Sigmoid colon (tissue), 6 donors: ENCODE measurements at regions not wholly inside any gene's neighbourhood (a gene's known extent, or its start where the extent isn't known, plus 50 kb on each side); places are given as distances from the start of the nearest gene placed in this dataset.
A peak's percentile ranks its signal among the peaks of the same experiment; 100 is the strongest.

Source experiments
- DNase-seq: peaks from one replicate; pipeline ENCODE4 v3.0.0-alpha.2; 2019
- H3K27ac ChIP-seq, 4 donors: fragments of 200-600 bp; sonication (generic); one replicate each; pipeline ENCODE4 v1.5.1; 2016 to 2019; ENCODE audit warnings: mild to moderate bottlenecking in 1 of 4
- H3K27me3 ChIP-seq, 3 donors: fragments of 200-600 bp; sonication (generic); one replicate each; pipeline ENCODE4 v1.5.1; 2019; ENCODE audit warnings: mild to moderate bottlenecking in 1 of 3
- H3K36me3 ChIP-seq, 4 donors: fragments of 200-600 bp; sonication (generic); one replicate each; pipeline ENCODE4 v1.5.1; 2016 to 2019
- H3K4me1 ChIP-seq, 4 donors: fragments of 200-600 bp; sonication (generic); one replicate each; pipeline ENCODE4 v1.5.1; 2017 to 2019
- H3K4me3 ChIP-seq, 4 donors: fragments of 200-600 bp; sonication (generic); one replicate each; pipeline ENCODE4 v1.5.1; 2017 to 2019; ENCODE audit warnings: mild to moderate bottlenecking in 2 of 4, moderate library complexity in 1 of 4
- H3K9me3 ChIP-seq, 4 donors: fragments of 200-600 bp in 3 of 4; sonication (generic) in 3 of 4; one replicate each; pipeline versions ENCODE4 v1.5.1 to v1.6.1; 2013 to 2019
- EP300 ChIP-seq, 4 donors: sonication (generic); formaldehyde crosslinking; IDR thresholded peaks; one replicate each; pipeline ENCODE4 v1.6.1; 2017; ENCODE audit warnings: antibody characterized with exemption in 4 of 4
- POLR2A ChIP-seq, 2 donors: fragments of 450-650 bp; IDR thresholded peaks; one replicate each; pipeline ENCODE4 v1.6.1; 2016; ENCODE audit warnings: antibody characterized with exemption in 2 of 2, mild to moderate bottlenecking in 2 of 2, moderate library complexity in 2 of 2
- POLR2AphosphoS5 ChIP-seq, 4 donors: sonication (generic); formaldehyde crosslinking; IDR thresholded peaks; one replicate each; pipeline ENCODE4 v1.6.1; 2017; ENCODE audit warnings: antibody characterized with exemption in 4 of 4
- WGBS, 2 donors: extraction: QIAGEN DNeasy Blood & Tissue Kit; methylation state at CpG; one replicate each; pipeline ENCODE4 v1.1.7; 2013; 5-methylcytosine and 5-hydroxymethylcytosine counted together
- intact Hi-C: fragments of 100-400 bp; cut with DNase I; formaldehyde crosslinking; loops from one replicate; pipeline ENCODE4 v1.15.1; 2023
- TF ChIP-seq, protein P1 (sequence below), 4 experiments: fragments of 450-650 bp in 3 of 4; fragments of 200-600 bp in 1 of 4; IDR thresholded peaks; one replicate each; pipeline ENCODE4 v1.5.1; 2016 to 2019; ENCODE audit warnings: antibody characterized with exemption in 4 of 4, mild to moderate bottlenecking in 3 of 4, moderate library complexity in 2 of 4
- donor health status: healthy with polysubstance abuse.
- donor health status: healthy.

DNA sequence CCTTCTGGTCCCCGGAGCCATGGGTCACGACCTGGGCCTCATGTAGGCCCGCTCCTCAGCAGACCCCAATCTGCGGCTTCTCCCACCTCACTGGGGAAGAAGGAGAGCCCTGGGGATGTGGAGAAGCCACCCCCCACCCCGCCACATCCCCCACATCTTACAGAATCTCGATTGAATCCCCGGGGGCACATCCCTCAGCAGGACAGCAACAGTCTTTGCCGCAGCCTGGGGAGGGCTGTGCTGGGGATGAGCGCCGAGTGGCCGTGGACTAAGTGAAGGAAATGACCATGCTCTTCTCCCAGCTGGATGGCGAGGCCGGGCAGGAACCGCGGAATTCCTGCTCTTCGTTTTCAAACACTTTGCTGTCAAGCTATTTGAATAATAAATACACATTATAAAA lies 169.0 kb upstream of the RTL1 start:
- TF ChIP-seq POLR2AphosphoS5 (IDR thresholded peaks at IDR 0.05) (no peak), EP300 (IDR thresholded peaks at IDR 0.05) (no peak), POLR2A (IDR thresholded peaks at IDR 0.05) (no peak)
- TF ChIP-seq, protein P1, sequence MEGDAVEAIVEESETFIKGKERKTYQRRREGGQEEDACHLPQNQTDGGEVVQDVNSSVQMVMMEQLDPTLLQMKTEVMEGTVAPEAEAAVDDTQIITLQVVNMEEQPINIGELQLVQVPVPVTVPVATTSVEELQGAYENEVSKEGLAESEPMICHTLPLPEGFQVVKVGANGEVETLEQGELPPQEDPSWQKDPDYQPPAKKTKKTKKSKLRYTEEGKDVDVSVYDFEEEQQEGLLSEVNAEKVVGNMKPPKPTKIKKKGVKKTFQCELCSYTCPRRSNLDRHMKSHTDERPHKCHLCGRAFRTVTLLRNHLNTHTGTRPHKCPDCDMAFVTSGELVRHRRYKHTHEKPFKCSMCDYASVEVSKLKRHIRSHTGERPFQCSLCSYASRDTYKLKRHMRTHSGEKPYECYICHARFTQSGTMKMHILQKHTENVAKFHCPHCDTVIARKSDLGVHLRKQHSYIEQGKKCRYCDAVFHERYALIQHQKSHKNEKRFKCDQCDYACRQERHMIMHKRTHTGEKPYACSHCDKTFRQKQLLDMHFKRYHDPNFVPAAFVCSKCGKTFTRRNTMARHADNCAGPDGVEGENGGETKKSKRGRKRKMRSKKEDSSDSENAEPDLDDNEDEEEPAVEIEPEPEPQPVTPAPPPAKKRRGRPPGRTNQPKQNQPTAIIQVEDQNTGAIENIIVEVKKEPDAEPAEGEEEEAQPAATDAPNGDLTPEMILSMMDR (IDR thresholded peaks at IDR 0.05), result no peak
- no peaks in the 10 kb centered on the region for H3K9me3 ChIP-seq
- WGBS, 2 donors, result 51 to 73% methylated on average over 16 of the region's 16 CpGs
- intact Hi-C loops, result no loop called here
- no peak for DNase-seq
- no peak overlapping the region for H3K27ac ChIP-seq
- H3K4me1 ChIP-seq, result peaks cover 0 to 16% (median 15%) of the 10 kb centered on the region in 4 donors
- no peak overlapping the region for H3K4me3 ChIP-seq
- H3K27me3 ChIP-seq, result peaks cover 9 to 22% (median 13%) of the 10 kb centered on the region in 3 donors
- no peaks in the 10 kb centered on the region for H3K36me3 ChIP-seq

DNA sequence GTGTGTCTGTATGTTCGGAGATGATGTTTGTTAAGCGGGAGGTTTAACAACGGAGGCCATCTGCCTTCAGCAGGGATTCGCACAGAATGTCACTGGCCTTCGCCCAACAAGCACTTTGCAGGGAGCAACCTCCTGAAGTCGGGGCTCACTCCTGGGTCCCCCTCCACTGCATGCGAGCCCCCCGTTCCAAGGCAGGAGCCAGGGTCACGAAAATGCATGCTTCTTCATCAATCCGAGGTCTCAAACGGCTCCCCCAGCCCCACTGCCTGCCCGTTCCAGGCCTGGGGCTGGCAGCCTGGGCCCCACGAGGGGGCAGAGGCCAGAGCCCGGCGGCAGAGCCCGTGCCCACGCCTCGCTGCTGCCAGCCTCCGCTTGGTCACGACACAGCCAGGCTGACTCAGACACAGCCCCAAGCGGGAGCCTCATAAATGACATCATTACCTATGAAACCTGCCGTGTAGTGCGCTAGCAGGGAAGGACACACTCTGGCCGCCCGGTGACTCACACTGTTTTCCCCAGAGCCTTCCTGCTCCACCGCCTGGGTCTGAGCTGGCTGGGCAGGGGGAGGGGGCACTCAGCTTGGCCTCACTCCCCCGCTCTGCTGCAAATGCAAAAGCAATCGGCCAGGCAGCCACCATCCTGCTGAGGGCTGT lies 169.5 kb upstream of the RTL1 start:
- TF ChIP-seq EP300 (IDR thresholded peaks at IDR 0.05) (no peak), POLR2AphosphoS5 (IDR thresholded peaks at IDR 0.05) (peak in 1 of 4 donors; percentile 31), POLR2A (IDR thresholded peaks at IDR 0.05) (no peak)
- TF ChIP-seq, protein P1 (IDR thresholded peaks at IDR 0.05), result no peak
- Histone ChIP-seq H3K27me3 (peaks cover 14 to 28% (median 19%) of the 10 kb centered on the region in 3 donors), H3K9me3 (no peaks in the 10 kb centered on the region), H3K4me3 (no peak overlapping the region), H3K4me1 (peaks cover 0 to 20% (median 18%) of the 10 kb centered on the region in 4 donors), H3K27ac (no peak overlapping the region), H3K36me3 (no peaks in the 10 kb centered on the region)
- WGBS, 2 donors, result 16 to 49% methylated on average over 28 of the region's 28 CpGs
- peak; percentile 72 for DNase-seq
- intact Hi-C loops, result no loop called here

DNA sequence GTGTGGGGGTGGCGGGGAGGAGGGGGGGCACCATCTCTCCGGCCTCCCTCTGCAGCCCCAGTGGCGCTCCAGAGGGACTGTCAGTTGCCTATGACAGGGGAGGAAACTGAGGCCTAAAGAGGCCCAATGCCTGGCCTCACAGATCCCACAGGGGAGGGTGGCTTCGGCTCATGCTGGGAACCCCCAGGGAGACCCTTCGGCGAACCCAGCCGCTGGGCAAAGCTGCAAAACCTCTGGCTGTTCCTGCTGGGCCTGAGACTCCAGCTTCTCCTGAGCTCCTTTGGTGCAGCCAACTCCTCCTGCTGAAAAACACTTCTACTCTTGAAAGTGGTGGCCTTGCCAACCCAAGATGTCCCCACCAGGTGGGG lies 170.1 kb upstream of the RTL1 start:
- intact Hi-C loops, result no loop called here
- no peaks in the 10 kb centered on the region for H3K9me3 ChIP-seq
- no peak for DNase-seq
- peaks cover 0 to 20% (median 18%) of the 10 kb centered on the region in 4 donors for H3K4me1 ChIP-seq
- no peak overlapping the region for H3K27ac ChIP-seq
- TF ChIP-seq POLR2AphosphoS5 (IDR thresholded peaks at IDR 0.05), result no peak
- no peak for TF ChIP-seq EP300 (IDR thresholded peaks at IDR 0.05)
- H3K27me3 ChIP-seq, result peaks cover 14 to 33% (median 24%) of the 10 kb centered on the region in 3 donors
- H3K36me3 ChIP-seq, result no peaks in the 10 kb centered on the region
- WGBS, 2 donors, result 77 to 80% methylated on average over 7 of the region's 7 CpGs
- no peak overlapping the region for H3K4me3 ChIP-seq

DNA sequence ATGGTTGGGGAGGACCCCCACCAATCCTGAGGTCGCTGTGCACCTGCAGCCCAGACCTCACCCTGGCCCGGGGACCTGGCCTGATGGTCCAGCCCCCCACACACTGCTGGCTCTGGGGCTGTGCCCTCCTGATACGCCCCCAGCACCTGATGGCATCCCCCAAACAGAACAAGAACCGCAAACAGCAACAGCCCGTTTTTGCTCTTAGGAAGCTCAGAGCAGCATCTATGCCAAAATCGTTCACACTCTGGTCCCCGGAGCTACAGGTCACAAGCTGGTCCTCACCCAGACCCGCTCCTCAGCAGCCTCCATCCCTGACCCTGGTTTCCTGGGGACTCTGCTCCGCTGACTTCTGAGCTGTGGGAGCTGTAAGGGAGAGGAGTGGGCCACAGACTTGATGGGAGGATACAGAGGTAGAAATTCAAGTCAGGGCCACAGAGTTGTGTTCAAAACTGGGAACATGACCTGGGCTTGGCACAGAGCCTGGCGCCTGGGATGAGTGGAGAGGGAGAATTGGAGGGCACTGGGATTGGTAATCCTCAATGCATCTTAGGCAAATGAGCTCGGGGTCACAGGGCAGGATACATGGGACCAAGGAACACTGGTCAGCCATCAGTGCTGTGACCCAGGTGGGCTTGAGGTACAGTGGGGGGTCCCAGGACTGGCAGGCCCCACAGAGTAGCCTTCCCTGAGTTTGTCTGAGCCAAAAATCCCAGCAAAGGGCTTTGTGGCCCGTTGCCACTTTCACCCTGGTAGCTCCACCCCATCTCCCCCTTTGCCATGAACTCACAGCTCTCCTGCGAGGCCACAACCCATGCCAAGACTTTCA lies 170.9 kb upstream of the RTL1 start:
- Histone ChIP-seq H3K4me1 (peaks cover 0 to 20% (median 18%) of the 10 kb centered on the region in 4 donors), H3K4me3 (no peak overlapping the region), H3K27ac (no peak overlapping the region), H3K9me3 (no peaks in the 10 kb centered on the region), H3K36me3 (no peaks in the 10 kb centered on the region), H3K27me3 (peaks cover 14 to 39% (median 26%) of the 10 kb centered on the region in 3 donors)
- WGBS, 2 donors, result 83 to 87% methylated on average over 13 of the region's 13 CpGs
- TF ChIP-seq POLR2A (IDR thresholded peaks at IDR 0.05) (no peak), POLR2AphosphoS5 (IDR thresholded peaks at IDR 0.05) (no peak), EP300 (IDR thresholded peaks at IDR 0.05) (no peak)
- TF ChIP-seq, protein P1 (IDR thresholded peaks at IDR 0.05), result no peak
- intact Hi-C loops, result no loop called here
- DNase-seq, result no peak
